GM12878 (cell line): ENCODE measurements at regions not wholly inside any gene's neighbourhood (a gene's known extent, or its start where the extent isn't known, plus 50 kb on each side); places are given as distances from the start of the nearest gene placed in this dataset.

ENCODE experiments used
- CHD4 ChIP-seq: fragments of 200-600 bp; sonication (generic); IDR thresholded peaks from 2 replicates; pipeline ENCODE4 v1.6.1; 2016; ENCODE audit warnings: mild to moderate bottlenecking
- POLR2AphosphoS5 ChIP-seq: IDR thresholded peaks from 2 replicates; pipeline ENCODE4 v1.6.1; 2011; ENCODE audit warnings: mild to moderate bottlenecking, low read length, inconsistent platforms
- SP1 ChIP-seq: IDR thresholded peaks from one replicate; pipeline ENCODE4 v1.6.1; 2011; ENCODE audit warnings: low read depth, low read length
- SUZ12 ChIP-seq: fragments of 200-600 bp; sonication (generic); IDR thresholded peaks from one replicate; pipeline ENCODE4 v1.6.1; 2018; ENCODE audit warnings: antibody characterized with exemption, mild to moderate bottlenecking; ENCODE audit not compliant: unreplicated experiment
- TAF1 ChIP-seq: IDR thresholded peaks from 2 replicates; pipeline ENCODE4 v1.6.1; 2011; ENCODE audit warnings: mild to moderate bottlenecking, low read depth, low read length, borderline replicate concordance
- ZNF217 ChIP-seq: fragments of 450-650 bp; IDR thresholded peaks from 2 replicates; pipeline ENCODE4 v1.6.1; 2017; ENCODE audit warnings: antibody characterized with exemption, mild to moderate bottlenecking
- ZNF274 ChIP-seq: IDR thresholded peaks from one replicate; pipeline ENCODE4 v1.8.0; 2011; ENCODE audit not compliant: insufficient read length, insufficient read depth
- TF ChIP-seq, protein P1 (sequence below), 3 experiments: IDR thresholded peaks in 2 of 3; conservative IDR thresholded peaks in 1 of 3; 2 replicates each; pipeline ENCODE4 v1.5.1; 2011; ENCODE audit warnings: low read depth in 3 of 3, low read length in 3 of 3, mild to moderate bottlenecking in 3 of 3, control low read depth in 2 of 3, moderate library complexity in 2 of 3, inconsistent platforms in 1 of 3, mixed read lengths in 1 of 3; ENCODE audit not compliant: control insufficient read depth in 2 of 3, insufficient read depth in 1 of 3; ENCODE audit errors: extremely low read depth in 1 of 3

DNA sequence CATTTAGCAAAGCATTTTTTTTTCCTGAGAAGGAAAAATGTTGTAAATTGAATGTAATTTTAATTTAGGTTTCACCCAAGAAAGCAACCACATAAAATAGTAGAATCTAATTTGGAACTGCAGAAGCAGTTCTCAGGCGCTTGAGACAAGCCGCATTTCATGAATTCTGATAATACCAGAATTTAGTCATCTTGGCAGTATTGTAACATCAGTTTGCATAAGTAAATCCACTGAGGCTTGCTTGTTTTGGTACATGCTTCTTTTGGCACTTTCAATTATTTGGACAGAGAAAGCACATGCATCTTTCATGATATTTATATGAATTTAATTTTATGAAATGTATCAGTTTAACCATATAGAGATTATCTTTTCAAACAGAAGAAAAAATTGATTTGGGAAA, 389.7 kb upstream of the ROBO1 start:
- TF ChIP-seq, protein P1, sequence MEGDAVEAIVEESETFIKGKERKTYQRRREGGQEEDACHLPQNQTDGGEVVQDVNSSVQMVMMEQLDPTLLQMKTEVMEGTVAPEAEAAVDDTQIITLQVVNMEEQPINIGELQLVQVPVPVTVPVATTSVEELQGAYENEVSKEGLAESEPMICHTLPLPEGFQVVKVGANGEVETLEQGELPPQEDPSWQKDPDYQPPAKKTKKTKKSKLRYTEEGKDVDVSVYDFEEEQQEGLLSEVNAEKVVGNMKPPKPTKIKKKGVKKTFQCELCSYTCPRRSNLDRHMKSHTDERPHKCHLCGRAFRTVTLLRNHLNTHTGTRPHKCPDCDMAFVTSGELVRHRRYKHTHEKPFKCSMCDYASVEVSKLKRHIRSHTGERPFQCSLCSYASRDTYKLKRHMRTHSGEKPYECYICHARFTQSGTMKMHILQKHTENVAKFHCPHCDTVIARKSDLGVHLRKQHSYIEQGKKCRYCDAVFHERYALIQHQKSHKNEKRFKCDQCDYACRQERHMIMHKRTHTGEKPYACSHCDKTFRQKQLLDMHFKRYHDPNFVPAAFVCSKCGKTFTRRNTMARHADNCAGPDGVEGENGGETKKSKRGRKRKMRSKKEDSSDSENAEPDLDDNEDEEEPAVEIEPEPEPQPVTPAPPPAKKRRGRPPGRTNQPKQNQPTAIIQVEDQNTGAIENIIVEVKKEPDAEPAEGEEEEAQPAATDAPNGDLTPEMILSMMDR (IDR thresholded peaks at IDR 0.05 in 2 of 3, conservative IDR thresholded peaks at IDR 0.05 in 1 of 3; ENCODE audit: control insufficient read depth in 2 of 3, extremely low read depth in 1 of 3, insufficient read depth in 1 of 3, low read depth in 3 of 3, low read length in 3 of 3) = no peak
- TF ChIP-seq CHD4 (no peak), SP1 (no peak), SUZ12 (no peak), ZNF274 (no peak), TAF1 (no peak), ZNF217 (no peak), POLR2AphosphoS5 (no peak)
